ENCODE measurements at regions not wholly inside any gene's neighbourhood (a gene's known extent, or its start where the extent isn't known, plus 50 kb on each side); places are given as distances from the start of the nearest gene placed in this dataset.

DNA sequence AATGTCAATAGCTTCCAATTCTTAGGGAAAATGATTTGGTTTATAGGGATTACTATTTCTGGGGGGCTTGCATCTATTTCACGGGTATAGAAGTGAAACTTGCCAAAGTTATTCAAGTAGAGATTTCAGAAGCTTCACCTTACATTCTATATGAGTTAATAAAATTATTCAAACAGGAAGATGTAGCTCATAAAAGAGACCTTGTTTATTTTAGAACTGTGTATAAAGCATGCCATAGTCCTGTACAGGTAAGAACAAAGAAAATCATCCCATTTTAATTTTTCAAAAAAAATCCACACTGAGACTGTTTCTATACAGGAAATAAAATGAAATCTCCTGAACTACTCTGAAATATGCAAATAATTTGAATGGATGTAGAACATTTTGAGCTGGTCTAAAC, 834.7 kb downstream of the TRHDE start:
- Histone ChIP-seq H3K79me2 (replicated peaks; ENCODE audit: insufficient read depth, low read length) (no peaks in the 10 kb centered on the region), H3K9me3 (ENCODE audit: low read length) (no peaks in the 10 kb centered on the region), H3K4me2 (ENCODE audit: low read length) (no peak overlapping the region), H3K27me3 (ENCODE audit: insufficient read depth, low read depth, low read length) (no peaks in the 10 kb centered on the region), H2AFZ (ENCODE audit: low read depth, low read length) (no peak overlapping the region), H3F3A (ENCODE audit: insufficient read depth, low read length, poor library complexity, severe bottlenecking) (no peaks in the 10 kb centered on the region), H3K9ac (ENCODE audit: low read length) (no peak overlapping the region), H3K4me3 (ENCODE audit: low read length) (no peak overlapping the region), H3K36me3 (ENCODE audit: insufficient read depth, low read length) (no peaks in the 10 kb centered on the region), H3K9me2 (ENCODE audit: insufficient read depth, low read length) (no peaks in the 10 kb centered on the region), H4K20me1 (ENCODE audit: insufficient read depth) (no peaks in the 10 kb centered on the region), H3K27ac (ENCODE audit: low read length) (no peak overlapping the region)
- TF ChIP-seq, protein P1, sequence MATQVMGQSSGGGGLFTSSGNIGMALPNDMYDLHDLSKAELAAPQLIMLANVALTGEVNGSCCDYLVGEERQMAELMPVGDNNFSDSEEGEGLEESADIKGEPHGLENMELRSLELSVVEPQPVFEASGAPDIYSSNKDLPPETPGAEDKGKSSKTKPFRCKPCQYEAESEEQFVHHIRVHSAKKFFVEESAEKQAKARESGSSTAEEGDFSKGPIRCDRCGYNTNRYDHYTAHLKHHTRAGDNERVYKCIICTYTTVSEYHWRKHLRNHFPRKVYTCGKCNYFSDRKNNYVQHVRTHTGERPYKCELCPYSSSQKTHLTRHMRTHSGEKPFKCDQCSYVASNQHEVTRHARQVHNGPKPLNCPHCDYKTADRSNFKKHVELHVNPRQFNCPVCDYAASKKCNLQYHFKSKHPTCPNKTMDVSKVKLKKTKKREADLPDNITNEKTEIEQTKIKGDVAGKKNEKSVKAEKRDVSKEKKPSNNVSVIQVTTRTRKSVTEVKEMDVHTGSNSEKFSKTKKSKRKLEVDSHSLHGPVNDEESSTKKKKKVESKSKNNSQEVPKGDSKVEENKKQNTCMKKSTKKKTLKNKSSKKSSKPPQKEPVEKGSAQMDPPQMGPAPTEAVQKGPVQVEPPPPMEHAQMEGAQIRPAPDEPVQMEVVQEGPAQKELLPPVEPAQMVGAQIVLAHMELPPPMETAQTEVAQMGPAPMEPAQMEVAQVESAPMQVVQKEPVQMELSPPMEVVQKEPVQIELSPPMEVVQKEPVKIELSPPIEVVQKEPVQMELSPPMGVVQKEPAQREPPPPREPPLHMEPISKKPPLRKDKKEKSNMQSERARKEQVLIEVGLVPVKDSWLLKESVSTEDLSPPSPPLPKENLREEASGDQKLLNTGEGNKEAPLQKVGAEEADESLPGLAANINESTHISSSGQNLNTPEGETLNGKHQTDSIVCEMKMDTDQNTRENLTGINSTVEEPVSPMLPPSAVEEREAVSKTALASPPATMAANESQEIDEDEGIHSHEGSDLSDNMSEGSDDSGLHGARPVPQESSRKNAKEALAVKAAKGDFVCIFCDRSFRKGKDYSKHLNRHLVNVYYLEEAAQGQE (IDR thresholded peaks at IDR 0.05; ENCODE audit: borderline replicate concordance), result no peak
- TF ChIP-seq EP300 (conservative IDR thresholded peaks at IDR 0.05; ENCODE audit: poor library complexity, severe bottlenecking) (no peak), POLR2AphosphoS5 (IDR thresholded peaks at IDR 0.05) (no peak), MXI1 (conservative IDR thresholded peaks at IDR 0.05; ENCODE audit: poor library complexity, severe bottlenecking) (no peak), RAD21 (conservative IDR thresholded peaks at IDR 0.05) (no peak), EZH2 (IDR thresholded peaks at IDR 0.05; ENCODE audit: borderline replicate concordance, insufficient read depth, low read length, poor library complexity, severe bottlenecking) (no peak), SMC3 (conservative IDR thresholded peaks at IDR 0.05; ENCODE audit: poor library complexity) (no peak), TAF1 (IDR thresholded peaks at IDR 0.05; ENCODE audit: low read depth) (no peak)
- TF ChIP-seq, protein P2, sequence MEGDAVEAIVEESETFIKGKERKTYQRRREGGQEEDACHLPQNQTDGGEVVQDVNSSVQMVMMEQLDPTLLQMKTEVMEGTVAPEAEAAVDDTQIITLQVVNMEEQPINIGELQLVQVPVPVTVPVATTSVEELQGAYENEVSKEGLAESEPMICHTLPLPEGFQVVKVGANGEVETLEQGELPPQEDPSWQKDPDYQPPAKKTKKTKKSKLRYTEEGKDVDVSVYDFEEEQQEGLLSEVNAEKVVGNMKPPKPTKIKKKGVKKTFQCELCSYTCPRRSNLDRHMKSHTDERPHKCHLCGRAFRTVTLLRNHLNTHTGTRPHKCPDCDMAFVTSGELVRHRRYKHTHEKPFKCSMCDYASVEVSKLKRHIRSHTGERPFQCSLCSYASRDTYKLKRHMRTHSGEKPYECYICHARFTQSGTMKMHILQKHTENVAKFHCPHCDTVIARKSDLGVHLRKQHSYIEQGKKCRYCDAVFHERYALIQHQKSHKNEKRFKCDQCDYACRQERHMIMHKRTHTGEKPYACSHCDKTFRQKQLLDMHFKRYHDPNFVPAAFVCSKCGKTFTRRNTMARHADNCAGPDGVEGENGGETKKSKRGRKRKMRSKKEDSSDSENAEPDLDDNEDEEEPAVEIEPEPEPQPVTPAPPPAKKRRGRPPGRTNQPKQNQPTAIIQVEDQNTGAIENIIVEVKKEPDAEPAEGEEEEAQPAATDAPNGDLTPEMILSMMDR (IDR thresholded peaks at IDR 0.05; ENCODE audit: poor library complexity, severe bottlenecking), result no peak

DNA sequence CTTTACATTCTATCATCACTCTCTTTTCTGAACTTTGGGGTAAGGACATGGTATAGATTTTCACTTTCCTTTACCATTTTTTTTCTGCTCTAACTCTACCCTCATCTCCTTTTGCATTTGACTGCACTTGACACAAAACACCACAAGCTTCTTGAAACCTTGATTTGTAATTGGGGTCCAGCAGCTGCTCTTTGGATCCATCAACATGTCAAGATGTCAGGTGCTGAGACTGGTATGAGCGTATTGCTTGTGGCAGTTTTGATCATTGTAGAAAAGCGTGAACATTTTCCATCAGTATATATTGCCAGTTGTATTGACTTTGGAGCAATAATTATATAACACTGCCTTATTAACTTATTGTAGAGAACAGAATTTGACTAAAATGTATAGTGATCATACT, 838.6 kb downstream of the TRHDE start:
- Histone ChIP-seq H3K27me3 (ENCODE audit: insufficient read depth, low read depth, low read length) (no peaks in the 10 kb centered on the region), H3K9ac (ENCODE audit: low read length) (no peak overlapping the region), H3F3A (ENCODE audit: insufficient read depth, low read length, poor library complexity, severe bottlenecking) (no peaks in the 10 kb centered on the region), H3K9me3 (ENCODE audit: low read length) (no peaks in the 10 kb centered on the region), H3K9me2 (ENCODE audit: insufficient read depth, low read length) (no peaks in the 10 kb centered on the region), H2AFZ (ENCODE audit: low read depth, low read length) (no peak overlapping the region), H4K20me1 (ENCODE audit: insufficient read depth) (no peaks in the 10 kb centered on the region), H3K79me2 (replicated peaks; ENCODE audit: insufficient read depth, low read length) (no peaks in the 10 kb centered on the region), H3K4me2 (ENCODE audit: low read length) (peak overlapping the region; percentile 6), H3K27ac (ENCODE audit: low read length) (no peak overlapping the region), H3K4me3 (ENCODE audit: low read length) (no peak overlapping the region), H3K36me3 (ENCODE audit: insufficient read depth, low read length) (no peaks in the 10 kb centered on the region)
- no peak for TF ChIP-seq SMC3 (conservative IDR thresholded peaks at IDR 0.05; ENCODE audit: poor library complexity)
- TF ChIP-seq POLR2AphosphoS5 (IDR thresholded peaks at IDR 0.05), result peak; percentile 53
- no peak for TF ChIP-seq MXI1 (conservative IDR thresholded peaks at IDR 0.05; ENCODE audit: poor library complexity, severe bottlenecking)
- TF ChIP-seq, protein P1 (IDR thresholded peaks at IDR 0.05; ENCODE audit: borderline replicate concordance), result no peak
- peak; percentile 90 for TF ChIP-seq EP300 (conservative IDR thresholded peaks at IDR 0.05; ENCODE audit: poor library complexity, severe bottlenecking)
- TF ChIP-seq EZH2 (IDR thresholded peaks at IDR 0.05; ENCODE audit: borderline replicate concordance, insufficient read depth, low read length, poor library complexity, severe bottlenecking), result no peak
- no peak for TF ChIP-seq TAF1 (IDR thresholded peaks at IDR 0.05; ENCODE audit: low read depth)
- TF ChIP-seq, protein P2 (IDR thresholded peaks at IDR 0.05; ENCODE audit: poor library complexity, severe bottlenecking), result no peak
- no peak for TF ChIP-seq RAD21 (conservative IDR thresholded peaks at IDR 0.05)

Measured in neural cell (in vitro differentiated cells).